Gastrocnemius medialis (tissue), 4 donors: ENCODE measurements at regions not wholly inside any gene's neighbourhood (a gene's known extent, or its start where the extent isn't known, plus 50 kb on each side); places are given as distances from the start of the nearest gene placed in this dataset.

Source experiments
- CTCF ChIP-seq, 5 experiments: fragments of 450-650 bp in 3 of 5; fragments of 200-600 bp in 2 of 5; sonication (generic) in 2 of 5; IDR thresholded peaks in 4 of 5; conservative IDR thresholded peaks in 1 of 5; 1 replicate in 4 of 5; 2 replicates in 1 of 5; pipeline ENCODE4 v1.5.1; 2016 to 2019; ENCODE audit warnings: antibody characterized with exemption in 5 of 5, mild to moderate bottlenecking in 3 of 5, moderate library complexity in 3 of 5
- POLR2A ChIP-seq, 2 donors: fragments of 450-650 bp; IDR thresholded peaks; one replicate each; pipeline ENCODE4 v1.6.1; 2017; ENCODE audit warnings: antibody characterized with exemption in 2 of 2, mild to moderate bottlenecking in 2 of 2, moderate library complexity in 2 of 2

- no peak for TF ChIP-seq POLR2A (IDR thresholded peaks at IDR 0.05)
- no peak for TF ChIP-seq CTCF (IDR thresholded peaks at IDR 0.05 in 4 of 5, conservative IDR thresholded peaks at IDR 0.05 in 1 of 5)
Observed at GRCh38 chr22:48900626-48901025, 927.0 kb downstream of the BRD1 start.
